GM19025 (cell line): ENCODE measurements at regions not wholly inside any gene's neighbourhood (a gene's known extent, or its start where the extent isn't known, plus 50 kb on each side); places are given as distances from the start of the nearest gene placed in this dataset.
"Not testable (repeated sequence)": the region's sequence is repeated elsewhere in the genome, so short reads cannot be mapped to it uniquely, and the experiment has no call there.

Experiments
- ATAC-seq: cut with Tn5 transposase; IDR thresholded peaks from one replicate; pipeline ENCODE4 v1.9.1; 2021; ENCODE audit warnings: mild to moderate bottlenecking, low read depth, moderate library complexity; ENCODE audit not compliant: unreplicated experiment

- no peak for ATAC-seq
These were observed 1985.7 kb upstream of the PRR20A start for GRCh38 chr13:55155046-55155445.

- no peak for ATAC-seq
These were observed 1981.0 kb upstream of the PRR20A start for GRCh38 chr13:55159765-55160164.

- ATAC-seq = no peak
These were observed 1979.9 kb upstream of the PRR20A start for GRCh38 chr13:55160867-55161266.

- ATAC-seq = not testable (repeated sequence)
These were observed 1962.1 kb upstream of the PRR20A start for GRCh38 chr13:55178582-55178981.

- no peak for ATAC-seq
These were observed 1949.7 kb upstream of the PRR20A start for GRCh38 chr13:55190996-55191395.

GRCh38 chr13:55199134-55199533 is 1941.6 kb upstream of the PRR20A start:
- ATAC-seq = no peak

- no peak for ATAC-seq
These were observed 1925.8 kb upstream of the PRR20A start for GRCh38 chr13:55214841-55215345.

GRCh38 chr13:55219538-55219937 is 1921.2 kb upstream of the PRR20A start:
- ATAC-seq = no peak

GRCh38 chr13:55229906-55230569 is 1910.7 kb upstream of the PRR20A start:
- ATAC-seq = no peak

GRCh38 chr13:55230570-55230908 is 1910.2 kb upstream of the PRR20A start:
- no peak for ATAC-seq

GRCh38 chr13:55234311-55234710 is 1906.4 kb upstream of the PRR20A start:
- ATAC-seq = no peak

GRCh38 chr13:55245005-55245644 is 1895.6 kb upstream of the PRR20A start:
- ATAC-seq = no peak

GRCh38 chr13:55255236-55255635 is 1885.5 kb upstream of the PRR20A start:
- ATAC-seq = no peak

GRCh38 chr13:55263045-55263444 is 1877.7 kb upstream of the PRR20A start:
- ATAC-seq = no peak

- ATAC-seq = no peak
These were observed 1874.1 kb upstream of the PRR20A start for GRCh38 chr13:55266644-55267043.

GRCh38 chr13:55298201-55298600 is 1842.5 kb upstream of the PRR20A start:
- ATAC-seq = no peak

- ATAC-seq = no peak
These were observed 1838.2 kb upstream of the PRR20A start for GRCh38 chr13:55302568-55302967.

GRCh38 chr13:55307909-55308308 is 1832.8 kb upstream of the PRR20A start:
- ATAC-seq = no peak

- ATAC-seq = no peak
These were observed 1798.8 kb upstream of the PRR20A start for GRCh38 chr13:55341891-55342290.

GRCh38 chr13:55345224-55345623 is 1795.5 kb upstream of the PRR20A start:
- no peak for ATAC-seq

GRCh38 chr13:55347528-55347927 is 1793.2 kb upstream of the PRR20A start:
- no peak for ATAC-seq

GRCh38 chr13:55359067-55359466 is 1781.7 kb upstream of the PRR20A start:
- ATAC-seq = no peak
